B cell (primary cell): ENCODE measurements at regions not wholly inside any gene's neighbourhood (a gene's known extent, or its start where the extent isn't known, plus 50 kb on each side); places are given as distances from the start of the nearest gene placed in this dataset.

Source experiments
- ATAC-seq: fragments of 200-7000 bp; cut with Tn5 transposase; one replicate; pipeline ENCODE4 v1.10.0; 2021; ENCODE audit warnings: low read depth, mild to moderate bottlenecking, moderate number of reproducible peaks, moderate library complexity
- CTCF ChIA-PET: fragments of 350-600 bp; sonication (Branson Sonifier 250); formaldehyde crosslinking; loops from one replicate; lab custom pipeline; 2021; ENCODE audit warnings: antibody characterized with exemption, inconsistent platforms; lab: Charles Lee
- POLR2A ChIA-PET: fragments of 350-600 bp; sonication (Branson Sonifier 250); formaldehyde crosslinking; loops from one replicate; lab custom pipeline; 2021; ENCODE audit warnings: antibody characterized with exemption; lab: Charles Lee
- DNase-seq: peaks from one replicate; pipeline ENCODE4 v3.0.0; 2013
- H2AFZ ChIP-seq: 2 replicates; pipeline ENCODE4 v1.6.1; 2012; ENCODE audit warnings: mild to moderate bottlenecking, low read depth, low read length; ENCODE audit not compliant: insufficient read depth, poor library complexity, severe bottlenecking
- H3K27ac ChIP-seq, 2 donors: 1 replicate in 1 of 2; 2 replicates in 1 of 2; pipeline ENCODE4 v1.5.1; 2012 to 2013; ENCODE audit warnings: low read length in 2 of 2, mild to moderate bottlenecking in 2 of 2, moderate library complexity in 1 of 2
- H3K27me3 ChIP-seq, 4 experiments: fragments of 200-600 bp in 1 of 4; sonication (generic) in 1 of 4; replicated peaks in 1 of 4; 1 replicate in 2 of 4; 2 replicates in 2 of 4; pipeline versions ENCODE4 v1.6.1 to v1.7.0; 2013 to 2016; ENCODE audit warnings: low read length in 3 of 4, mild to moderate bottlenecking in 2 of 4, mixed read lengths in 1 of 4, moderate library complexity in 1 of 4; ENCODE audit not compliant: insufficient read depth in 4 of 4, control insufficient read depth in 3 of 4; ENCODE audit errors: control extremely low read depth in 1 of 4
- H3K36me3 ChIP-seq, 2 experiments: replicated peaks in 1 of 2; 1 replicate in 1 of 2; 2 replicates in 1 of 2; pipeline versions ENCODE4 v1.6.1 to v1.7.1; 2013; ENCODE audit warnings: low read length in 1 of 2; ENCODE audit not compliant: insufficient read depth in 2 of 2, control insufficient read depth in 1 of 2; ENCODE audit errors: control extremely low read depth in 1 of 2, extremely low read depth in 1 of 2
- H3K4me1 ChIP-seq, 2 donors: fragments of 200-600 bp in 1 of 2; sonication (generic) in 1 of 2; 1 replicate in 1 of 2; 2 replicates in 1 of 2; pipeline versions ENCODE4 v1.5.1 to v1.6.1; 2013 to 2017; ENCODE audit warnings: low read length in 2 of 2; ENCODE audit not compliant: control insufficient read depth in 2 of 2, insufficient read depth in 2 of 2
- H3K4me2 ChIP-seq: replicated peaks from 2 replicates; pipeline ENCODE3; 2012; ENCODE audit warnings: mild to moderate bottlenecking, low read depth, low read length; ENCODE audit not compliant: poor library complexity, severe bottlenecking
- H3K4me3 ChIP-seq, 5 experiments: fragments of 200-600 bp in 1 of 5; sonication (generic) in 1 of 5; 1 replicate in 3 of 5; 2 replicates in 2 of 5; pipeline versions ENCODE4 v1.5.1 to v1.7.0; 2011 to 2016; ENCODE audit warnings: low read length in 4 of 5, mild to moderate bottlenecking in 4 of 5, low read depth in 2 of 5, control low read depth in 1 of 5, moderate library complexity in 1 of 5; ENCODE audit not compliant: insufficient read depth in 1 of 5; ENCODE audit errors: control extremely low read depth in 1 of 5, extremely low read depth in 1 of 5
- H3K79me2 ChIP-seq: fragments of 200-600 bp; sonication (generic); one replicate; pipeline ENCODE4 v1.6.0; 2016; ENCODE audit warnings: low read length; ENCODE audit not compliant: control insufficient read depth, insufficient read depth
- H3K9ac ChIP-seq: fragments of 200-600 bp; sonication (generic); 2 replicates; pipeline ENCODE4 v1.6.1; 2017; ENCODE audit warnings: mild to moderate bottlenecking, low read length, moderate library complexity
- H3K9me3 ChIP-seq, 3 donors: one replicate each; pipeline versions ENCODE4 v1.6.1 to v1.7.1; 2013; ENCODE audit warnings: low read length in 2 of 3; ENCODE audit not compliant: control insufficient read depth in 2 of 3, insufficient read depth in 1 of 3; ENCODE audit errors: control extremely low read depth in 1 of 3
- H4K20me1 ChIP-seq: 2 replicates; pipeline ENCODE4 v1.6.0; 2012; ENCODE audit warnings: mild to moderate bottlenecking, low read length; ENCODE audit not compliant: insufficient read depth, control insufficient read depth, poor library complexity, severe bottlenecking
- H3K27ac Mint-ChIP-seq: one replicate; pipeline ENCODE4 v1.8.0; 2021; ENCODE audit warnings: mixed read lengths
- H3K27me3 Mint-ChIP-seq: one replicate; pipeline ENCODE4 v1.8.0; 2021; ENCODE audit warnings: mixed read lengths
- H3K4me1 Mint-ChIP-seq: one replicate; pipeline ENCODE4 v1.8.0; 2021; ENCODE audit warnings: mixed read lengths
- H3K4me3 Mint-ChIP-seq: one replicate; pipeline ENCODE4 v1.8.0; 2021; ENCODE audit warnings: mixed read lengths
- H3K9me3 Mint-ChIP-seq: one replicate; pipeline ENCODE4 v1.8.0; 2022; ENCODE audit warnings: mixed read lengths; ENCODE audit not compliant: insufficient read depth
- EZH2 ChIP-seq: IDR thresholded peaks from 2 replicates; pipeline ENCODE4 v1.6.1; 2012; ENCODE audit warnings: borderline replicate concordance, low read depth, mild to moderate bottlenecking, moderate library complexity, low read length; ENCODE audit not compliant: insufficient read depth, poor library complexity, severe bottlenecking
- whole genome bisulfite sequencing: methylation state at CpG from one replicate; pipeline ENCODE4 v1.1.5; 2013; ENCODE audit warnings: missing lambda C conversion rate; ENCODE audit not compliant: insufficient coverage; 5-methylcytosine and 5-hydroxymethylcytosine counted together
- intact Hi-C: fragments of 100-400 bp; cut with micrococcal nuclease; formaldehyde crosslinking; loops from one replicate; pipeline ENCODE4 v1.10.0; 2022
- TF ChIP-seq, protein P1 (sequence below): fragments of 200-600 bp; IDR thresholded peaks from one replicate; pipeline ENCODE4 v1.8.0; 2022; ENCODE audit warnings: antibody characterized with exemption, mild to moderate bottlenecking

DNA sequence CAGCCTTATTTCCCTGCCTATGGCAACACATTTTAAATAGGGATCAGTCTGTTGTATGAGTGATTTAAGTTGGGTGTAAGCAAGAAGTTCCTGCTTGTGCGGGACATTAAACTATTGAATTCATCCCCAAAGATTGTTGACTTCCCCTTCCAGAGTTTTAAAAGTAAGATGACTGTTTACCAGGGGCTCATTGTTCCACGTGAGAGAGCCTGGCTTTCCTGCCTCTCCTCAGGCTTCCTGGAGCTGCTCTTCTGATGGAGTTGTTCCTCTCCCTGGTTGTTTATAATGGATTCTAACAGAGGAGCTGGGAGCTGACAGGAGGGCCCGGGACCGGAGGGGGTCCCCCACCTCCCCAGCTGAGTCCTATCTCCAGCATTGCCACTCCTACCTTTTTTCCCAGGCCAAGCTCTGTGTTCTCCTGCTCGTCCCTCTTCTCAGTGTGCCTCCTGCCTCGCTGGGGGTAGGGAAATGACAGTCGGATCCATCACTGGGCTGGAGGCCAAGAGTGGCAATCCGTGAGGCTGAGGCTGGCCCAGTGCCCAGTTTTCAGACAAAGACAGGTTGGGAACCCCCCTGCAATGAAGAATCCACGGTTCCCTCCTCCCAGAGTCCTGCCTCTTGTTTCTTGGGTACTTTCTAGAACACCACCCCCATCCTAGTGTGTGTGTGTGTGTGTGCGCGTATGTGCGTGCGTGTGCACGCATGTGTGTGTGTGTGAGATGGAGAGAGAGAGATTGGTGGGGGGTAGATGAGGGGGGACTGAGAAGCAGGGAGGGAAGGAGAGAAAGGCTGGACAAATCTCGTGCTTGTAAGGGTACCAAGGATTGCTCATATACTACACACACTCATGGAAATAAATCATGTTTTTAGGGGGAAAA, 123.7 kb upstream of the NFIB start:
- CTCF ChIA-PET: interaction anchor here (1.2 kb wide), 1 partner anchor 331 kb away, joined by 3 read pairs; no protein-coding TSS in a partner anchor
- H3K27me3 ChIP-seq: peaks cover 0 to 8% (median 2%) of the 10 kb centered on the region in 4 experiments

DNA sequence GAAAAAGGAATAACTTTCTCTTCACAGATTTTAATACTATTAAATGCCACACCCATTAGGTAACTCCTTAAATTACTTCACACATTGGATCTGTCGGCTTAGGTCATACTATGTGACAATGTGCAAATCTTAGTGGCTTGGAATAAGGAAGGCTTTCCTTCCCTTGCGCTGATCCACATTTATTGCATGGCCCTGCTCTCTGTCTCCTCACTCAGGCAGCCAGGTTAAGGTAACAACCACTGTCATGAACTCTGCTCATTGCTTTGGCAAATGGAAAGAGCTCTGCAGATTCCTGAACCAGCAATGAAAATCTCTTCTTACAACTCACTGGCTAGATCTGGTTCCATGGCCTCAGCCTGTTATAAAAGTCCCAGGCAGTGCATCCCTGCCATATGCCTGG, 121.9 kb upstream of the NFIB start:
- Histone ChIP-seq H3K27ac (no peak overlapping the region), H4K20me1 (no peaks in the 10 kb centered on the region), H3K36me3 (no peaks in the 10 kb centered on the region), H3K4me1 (no peaks in the 10 kb centered on the region), H2AFZ (no peak overlapping the region), H3K4me3 (no peak overlapping the region), H3K4me2 (no peak overlapping the region), H3K9ac (no peak overlapping the region), H3K79me2 (no peaks in the 10 kb centered on the region), H3K9me3 (peaks cover 0 to 5% (median 0%) of the 10 kb centered on the region in 3 donors), H3K27me3 (peaks cover 0 to 9% (median 4%) of the 10 kb centered on the region in 4 experiments)
- Mint-ChIP-seq H3K27ac (no peak overlapping the region), H3K9me3 (no peaks in the 10 kb centered on the region), H3K4me3 (no peak overlapping the region), H3K4me1 (no peaks in the 10 kb centered on the region), H3K27me3 (peaks cover 26% of the 10 kb centered on the region)
- 80% methylated on average over 1 of the region's 2 CpGs for WGBS
- intact Hi-C loops: no loop called here
- POLR2A ChIA-PET: no interaction called here
- ATAC-seq (no peak), DNase-seq (no peak)
- CTCF ChIA-PET: interaction anchor here (1.2 kb wide), 1 partner anchor 9 kb away, joined by 3 read pairs; no protein-coding TSS in a partner anchor
- TF ChIP-seq, protein P1, sequence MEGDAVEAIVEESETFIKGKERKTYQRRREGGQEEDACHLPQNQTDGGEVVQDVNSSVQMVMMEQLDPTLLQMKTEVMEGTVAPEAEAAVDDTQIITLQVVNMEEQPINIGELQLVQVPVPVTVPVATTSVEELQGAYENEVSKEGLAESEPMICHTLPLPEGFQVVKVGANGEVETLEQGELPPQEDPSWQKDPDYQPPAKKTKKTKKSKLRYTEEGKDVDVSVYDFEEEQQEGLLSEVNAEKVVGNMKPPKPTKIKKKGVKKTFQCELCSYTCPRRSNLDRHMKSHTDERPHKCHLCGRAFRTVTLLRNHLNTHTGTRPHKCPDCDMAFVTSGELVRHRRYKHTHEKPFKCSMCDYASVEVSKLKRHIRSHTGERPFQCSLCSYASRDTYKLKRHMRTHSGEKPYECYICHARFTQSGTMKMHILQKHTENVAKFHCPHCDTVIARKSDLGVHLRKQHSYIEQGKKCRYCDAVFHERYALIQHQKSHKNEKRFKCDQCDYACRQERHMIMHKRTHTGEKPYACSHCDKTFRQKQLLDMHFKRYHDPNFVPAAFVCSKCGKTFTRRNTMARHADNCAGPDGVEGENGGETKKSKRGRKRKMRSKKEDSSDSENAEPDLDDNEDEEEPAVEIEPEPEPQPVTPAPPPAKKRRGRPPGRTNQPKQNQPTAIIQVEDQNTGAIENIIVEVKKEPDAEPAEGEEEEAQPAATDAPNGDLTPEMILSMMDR: no peak
- no peak for TF ChIP-seq EZH2

More for the DNA sequence above, 123.7 kb upstream of the NFIB start:
- no peak overlapping the region for H3K27ac Mint-ChIP-seq
- 12% methylated on average over 5 of the region's 15 CpGs for WGBS
- no peaks in the 10 kb centered on the region for H3K4me1 Mint-ChIP-seq
- Histone ChIP-seq H2AFZ (no peak overlapping the region), H3K4me1 (no peaks in the 10 kb centered on the region), H3K4me3 (no peak overlapping the region), H3K9me3 (peaks cover 0 to 5% (median 0%) of the 10 kb centered on the region in 3 donors), H3K27ac (no peak overlapping the region), H3K36me3 (no peaks in the 10 kb centered on the region), H3K79me2 (no peaks in the 10 kb centered on the region), H3K4me2 (no peak overlapping the region), H4K20me1 (no peaks in the 10 kb centered on the region), H3K9ac (no peak overlapping the region)
- no peak overlapping the region for H3K4me3 Mint-ChIP-seq
- H3K9me3 Mint-ChIP-seq: no peaks in the 10 kb centered on the region
- DNase-seq: no peak
- ATAC-seq: no peak
- intact Hi-C loops: no loop called here
- H3K27me3 Mint-ChIP-seq: peaks cover 20% of the 10 kb centered on the region
- POLR2A ChIA-PET: no interaction called here
- TF ChIP-seq, protein P1: no peak
- TF ChIP-seq EZH2: no peak
